GM23248 (cell line): ENCODE measurements at regions not wholly inside any gene's neighbourhood (a gene's known extent, or its start where the extent isn't known, plus 50 kb on each side); places are given as distances from the start of the nearest gene placed in this dataset.

Experiments
- DNase-seq: peaks from one replicate; pipeline ENCODE4 v3.0.0-alpha.2; 2015
- H2AFZ ChIP-seq: fragments of 200-600 bp; sonication (generic); 2 replicates; pipeline ENCODE4 v1.6.1; 2016; ENCODE audit warnings: antibody characterized with exemption
- H3F3A ChIP-seq: fragments of 200-600 bp; sonication (generic); 2 replicates; pipeline ENCODE4 v1.6.1; 2016; ENCODE audit warnings: mild to moderate bottlenecking, antibody characterized with exemption, mixed run types; ENCODE audit not compliant: insufficient read depth
- H3K27ac ChIP-seq: fragments of 200-600 bp; sonication (generic); 2 replicates; pipeline ENCODE4 v1.5.1; 2016; ENCODE audit warnings: mild to moderate bottlenecking
- H3K27me3 ChIP-seq: fragments of 200-600 bp; sonication (generic); replicated peaks from 2 replicates; pipeline ENCODE4 v1.6.1; 2016; ENCODE audit warnings: mild to moderate bottlenecking; ENCODE audit not compliant: insufficient read depth
- H3K36me3 ChIP-seq: fragments of 200-600 bp; sonication (generic); 2 replicates; pipeline ENCODE4 v1.6.1; 2016; ENCODE audit warnings: low read depth, mild to moderate bottlenecking
- H3K4me1 ChIP-seq: fragments of 200-600 bp; sonication (generic); 2 replicates; pipeline ENCODE4 v1.6.1; 2016; ENCODE audit warnings: mild to moderate bottlenecking; ENCODE audit not compliant: insufficient read depth
- H3K4me2 ChIP-seq: fragments of 200-600 bp; sonication (generic); one replicate; pipeline ENCODE4 v1.6.1; 2016; ENCODE audit warnings: mild to moderate bottlenecking; ENCODE audit not compliant: unreplicated experiment
- H3K4me3 ChIP-seq: fragments of 200-600 bp; sonication (generic); 2 replicates; pipeline ENCODE4 v1.5.1; 2016; ENCODE audit warnings: mild to moderate bottlenecking
- H3K79me2 ChIP-seq: fragments of 200-600 bp; sonication (generic); 2 replicates; pipeline ENCODE4 v1.6.1; 2016; ENCODE audit warnings: mild to moderate bottlenecking; ENCODE audit not compliant: insufficient read depth
- H3K9ac ChIP-seq: fragments of 200-600 bp; sonication (generic); 2 replicates; pipeline ENCODE4 v1.6.1; 2016; ENCODE audit warnings: mild to moderate bottlenecking
- H3K9me2 ChIP-seq: fragments of 200-600 bp; sonication (generic); 2 replicates; pipeline ENCODE4 v1.6.1; 2016; ENCODE audit warnings: mixed run types, mild to moderate bottlenecking, moderate library complexity; ENCODE audit not compliant: insufficient read depth
- H3K9me3 ChIP-seq: fragments of 200-600 bp; sonication (generic); one replicate; pipeline ENCODE4 v1.6.1; 2017; ENCODE audit warnings: low read depth
- H4K20me1 ChIP-seq: fragments of 200-600 bp; sonication (generic); 2 replicates; pipeline ENCODE4 v1.6.0; 2016; ENCODE audit not compliant: insufficient read depth
- EZH2 ChIP-seq: fragments of 200-600 bp; sonication (generic); IDR thresholded peaks from 2 replicates; pipeline ENCODE4 v1.6.1; 2018; ENCODE audit warnings: antibody characterized with exemption, mild to moderate bottlenecking; ENCODE audit not compliant: insufficient read depth, poor library complexity, severe bottlenecking
- EZH2phosphoT487 ChIP-seq: fragments of 200-600 bp; sonication (generic); IDR thresholded peaks from 2 replicates; pipeline ENCODE4 v1.6.1; 2018; ENCODE audit warnings: antibody characterized with exemption, moderate library complexity, mild to moderate bottlenecking, low read depth; ENCODE audit not compliant: insufficient read depth
- WGBS, 2 experiments: methylation state at CpG; one replicate each; pipeline ENCODE4 v1.1.6; 2015 to 2017; ENCODE audit warnings: low lambda C conversion rate in 2 of 2, low coverage in 1 of 2; ENCODE audit errors: missing lambda C conversion rate in 2 of 2; 5-methylcytosine and 5-hydroxymethylcytosine counted together
- in situ Hi-C: fragments of 300-500 bp; cut with MboI; formaldehyde crosslinking; loops from 2 replicates; pipeline ENCODE4 v1.15.0; 2020

DNA sequence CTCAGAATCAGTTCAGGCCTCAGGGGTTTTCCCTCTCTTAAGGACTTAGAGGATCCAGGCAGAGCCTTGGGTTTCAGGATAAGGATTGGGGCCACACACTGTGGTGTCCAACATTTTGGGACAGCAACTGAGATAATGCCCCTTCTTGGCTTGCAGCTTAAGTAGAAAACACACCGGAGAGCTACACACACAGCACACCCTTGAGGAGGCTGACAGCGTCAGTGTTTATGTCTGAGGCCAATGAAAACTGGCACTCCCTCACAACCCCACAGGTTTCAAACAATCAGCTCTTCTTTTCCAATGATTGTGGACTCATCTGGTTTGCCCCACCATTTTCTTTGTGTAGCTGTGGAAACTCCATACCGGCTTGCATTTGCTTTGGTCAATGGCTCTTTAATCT, 257.7 kb downstream of the CDCA7 start:
- TF ChIP-seq EZH2 (no peak), EZH2phosphoT487 (no peak)
- H3K4me1 ChIP-seq, result no peaks in the 10 kb centered on the region
- H3K27me3 ChIP-seq, result peaks cover 43% of the 10 kb centered on the region
- H3K4me2 ChIP-seq, result no peak overlapping the region
- 83 to 84% methylated on average over 3 of the region's 3 CpGs for WGBS, 2 experiments
- H3F3A ChIP-seq, result no peaks in the 10 kb centered on the region
- in situ Hi-C loops, result no loop called here
- no peak for DNase-seq
- no peak overlapping the region for H3K27ac ChIP-seq
- no peaks in the 10 kb centered on the region for H4K20me1 ChIP-seq
- no peaks in the 10 kb centered on the region for H3K9me3 ChIP-seq
- no peak overlapping the region for H2AFZ ChIP-seq
- no peak overlapping the region for H3K9ac ChIP-seq
- no peak overlapping the region for H3K4me3 ChIP-seq
- no peaks in the 10 kb centered on the region for H3K36me3 ChIP-seq
- no peaks in the 10 kb centered on the region for H3K9me2 ChIP-seq
- no peaks in the 10 kb centered on the region for H3K79me2 ChIP-seq

- Histone ChIP-seq H3K4me1 (no peaks in the 10 kb centered on the region), H2AFZ (no peak overlapping the region), H3K9ac (no peak overlapping the region), H3K9me3 (no peaks in the 10 kb centered on the region), H3K27me3 (peaks cover 51% of the 10 kb centered on the region), H3K27ac (no peak overlapping the region), H3K4me2 (no peak overlapping the region), H3K9me2 (no peaks in the 10 kb centered on the region), H3F3A (no peaks in the 10 kb centered on the region), H3K4me3 (no peak overlapping the region), H4K20me1 (no peaks in the 10 kb centered on the region), H3K36me3 (no peaks in the 10 kb centered on the region), H3K79me2 (no peaks in the 10 kb centered on the region)
- DNase-seq, result no peak
- 71 to 73% methylated on average over 5 of the region's 5 CpGs for WGBS, 2 experiments
- in situ Hi-C loops, result no loop called here
- TF ChIP-seq EZH2, result no peak
- TF ChIP-seq EZH2phosphoT487, result no peak
Observed at GRCh38 chr2:173613386-173613785, 258.7 kb downstream of the CDCA7 start.

GRCh38 chr2:173614265-173614930, 259.7 kb downstream of the CDCA7 start:
- TF ChIP-seq EZH2phosphoT487 (no peak), EZH2 (no peak)
- Histone ChIP-seq H3K4me1 (no peaks in the 10 kb centered on the region), H2AFZ (no peak overlapping the region), H3K4me2 (no peak overlapping the region), H3K9me2 (no peaks in the 10 kb centered on the region), H4K20me1 (no peaks in the 10 kb centered on the region), H3K9me3 (no peaks in the 10 kb centered on the region), H3F3A (no peaks in the 10 kb centered on the region), H3K9ac (no peak overlapping the region), H3K36me3 (no peaks in the 10 kb centered on the region), H3K27ac (no peak overlapping the region), H3K79me2 (no peaks in the 10 kb centered on the region), H3K4me3 (no peak overlapping the region), H3K27me3 (peaks cover 51% of the 10 kb centered on the region)
- 53 to 58% methylated on average over 5 of the region's 5 CpGs for WGBS, 2 experiments
- no peak for DNase-seq
- in situ Hi-C loops, result no loop called here

- Histone ChIP-seq H3K4me2 (no peak overlapping the region), H3K79me2 (no peaks in the 10 kb centered on the region), H4K20me1 (no peaks in the 10 kb centered on the region), H3K9me3 (no peaks in the 10 kb centered on the region), H3K27ac (no peak overlapping the region), H3F3A (no peaks in the 10 kb centered on the region), H3K4me1 (no peaks in the 10 kb centered on the region), H3K36me3 (no peaks in the 10 kb centered on the region), H3K9me2 (no peaks in the 10 kb centered on the region), H2AFZ (no peak overlapping the region), H3K27me3 (no peaks in the 10 kb centered on the region), H3K9ac (no peak overlapping the region), H3K4me3 (no peak overlapping the region)
- WGBS, 2 experiments, result 69 to 70% methylated on average over 13 of the region's 13 CpGs
- in situ Hi-C loops, result no loop called here
- DNase-seq, result no peak
- TF ChIP-seq EZH2, result no peak
- TF ChIP-seq EZH2phosphoT487, result no peak
Observed at GRCh38 chr2:173623438-173624319, 269.0 kb downstream of the CDCA7 start.
